ENCODE measurements at regions not wholly inside any gene's neighbourhood (a gene's known extent, or its start where the extent isn't known, plus 50 kb on each side); places are given as distances from the start of the nearest gene placed in this dataset.
"Not testable (repeated sequence)": the region's sequence is repeated elsewhere in the genome, so short reads cannot be mapped to it uniquely, and the experiment has no call there.

DNA sequence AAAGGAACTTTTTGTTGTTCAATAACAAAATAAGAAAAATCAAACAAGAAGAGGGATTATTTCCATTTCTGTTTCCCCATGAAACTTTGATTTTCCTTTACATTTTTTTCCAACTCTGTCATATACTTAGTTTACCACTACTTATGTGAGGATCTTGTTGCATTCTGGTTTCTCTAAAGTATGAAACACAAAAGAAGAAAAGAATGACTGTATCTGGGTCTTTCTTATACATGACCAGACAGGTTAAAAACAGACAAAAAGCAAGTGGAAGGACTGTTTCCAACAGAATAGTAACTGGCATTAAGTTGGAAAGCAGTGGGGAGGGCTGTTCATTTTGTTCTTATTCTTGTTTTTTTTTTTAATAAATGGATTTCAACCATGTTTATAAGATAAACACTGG is 1207.8 kb upstream of the FAM98A start:
- H4K20me1 ChIP-seq (ENCODE audit: insufficient read depth, low read length, poor library complexity, severe bottlenecking), result no peaks in the 10 kb centered on the region
- H3K4me3 ChIP-seq (ENCODE audit: low read length, poor library complexity, severe bottlenecking), result no peak overlapping the region
- H3K9me2 ChIP-seq (replicated peaks; ENCODE audit: low read depth, low read length), result no peaks in the 10 kb centered on the region
- no peak overlapping the region for H2AFZ ChIP-seq (ENCODE audit: low read length)
- H3K36me3 ChIP-seq (ENCODE audit: insufficient read depth, low read length), result no peaks in the 10 kb centered on the region
- no peaks in the 10 kb centered on the region for H3F3A ChIP-seq (ENCODE audit: low read depth)
- no peak overlapping the region for H3K4me2 ChIP-seq (ENCODE audit: low read depth, low read length, poor library complexity, severe bottlenecking)
- no peaks in the 10 kb centered on the region for H3K4me1 ChIP-seq (ENCODE audit: insufficient read depth, low read length, poor library complexity, severe bottlenecking)
- TF ChIP-seq, protein P1, sequence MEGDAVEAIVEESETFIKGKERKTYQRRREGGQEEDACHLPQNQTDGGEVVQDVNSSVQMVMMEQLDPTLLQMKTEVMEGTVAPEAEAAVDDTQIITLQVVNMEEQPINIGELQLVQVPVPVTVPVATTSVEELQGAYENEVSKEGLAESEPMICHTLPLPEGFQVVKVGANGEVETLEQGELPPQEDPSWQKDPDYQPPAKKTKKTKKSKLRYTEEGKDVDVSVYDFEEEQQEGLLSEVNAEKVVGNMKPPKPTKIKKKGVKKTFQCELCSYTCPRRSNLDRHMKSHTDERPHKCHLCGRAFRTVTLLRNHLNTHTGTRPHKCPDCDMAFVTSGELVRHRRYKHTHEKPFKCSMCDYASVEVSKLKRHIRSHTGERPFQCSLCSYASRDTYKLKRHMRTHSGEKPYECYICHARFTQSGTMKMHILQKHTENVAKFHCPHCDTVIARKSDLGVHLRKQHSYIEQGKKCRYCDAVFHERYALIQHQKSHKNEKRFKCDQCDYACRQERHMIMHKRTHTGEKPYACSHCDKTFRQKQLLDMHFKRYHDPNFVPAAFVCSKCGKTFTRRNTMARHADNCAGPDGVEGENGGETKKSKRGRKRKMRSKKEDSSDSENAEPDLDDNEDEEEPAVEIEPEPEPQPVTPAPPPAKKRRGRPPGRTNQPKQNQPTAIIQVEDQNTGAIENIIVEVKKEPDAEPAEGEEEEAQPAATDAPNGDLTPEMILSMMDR (conservative IDR thresholded peaks at IDR 0.05; ENCODE audit: low read length), result no peak
- no peak for TF ChIP-seq EZH2phosphoT487 (IDR thresholded peaks at IDR 0.05; ENCODE audit: borderline replicate concordance)
- no peaks in the 10 kb centered on the region for H3K79me2 ChIP-seq (ENCODE audit: insufficient read depth, low read length)
- H3K9me3 ChIP-seq (ENCODE audit: insufficient read depth, low read depth, low read length), result no peaks in the 10 kb centered on the region
- H3K9ac ChIP-seq (ENCODE audit: low read depth, low read length, poor library complexity, severe bottlenecking), result no peak overlapping the region
- H3K27me3 ChIP-seq (ENCODE audit: insufficient read depth, low read length, poor library complexity, severe bottlenecking), result no peaks in the 10 kb centered on the region

DNA sequence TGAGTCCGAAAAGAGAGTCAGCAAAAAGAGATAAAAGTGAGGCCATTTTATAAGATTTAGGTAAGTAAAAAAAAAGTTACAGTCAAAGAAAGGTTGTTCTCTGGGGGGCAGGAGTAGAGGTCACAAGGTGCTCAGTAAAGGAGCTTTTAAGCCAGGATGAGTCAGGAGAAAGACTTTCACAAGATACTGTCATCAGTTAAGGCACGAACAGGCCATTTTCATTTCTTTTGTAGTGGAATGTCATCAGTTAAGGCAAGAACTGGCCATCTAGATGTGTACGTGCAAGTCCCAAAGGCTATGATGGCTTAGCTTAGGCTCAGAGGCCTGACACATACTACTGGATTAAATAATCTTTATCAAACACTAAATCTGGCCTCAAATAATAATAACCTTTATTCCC is 1207.3 kb upstream of the FAM98A start:
- Histone ChIP-seq H3K79me2 (ENCODE audit: insufficient read depth, low read length) (no peaks in the 10 kb centered on the region), H3F3A (ENCODE audit: low read depth) (no peaks in the 10 kb centered on the region), H3K9ac (ENCODE audit: low read depth, low read length, poor library complexity, severe bottlenecking) (no peak overlapping the region), H3K9me3 (ENCODE audit: insufficient read depth, low read depth, low read length) (no peaks in the 10 kb centered on the region), H3K9me2 (replicated peaks; ENCODE audit: low read depth, low read length) (no peaks in the 10 kb centered on the region), H2AFZ (ENCODE audit: low read length) (no peak overlapping the region), H4K20me1 (ENCODE audit: insufficient read depth, low read length, poor library complexity, severe bottlenecking) (no peaks in the 10 kb centered on the region), H3K27me3 (ENCODE audit: insufficient read depth, low read length, poor library complexity, severe bottlenecking) (no peaks in the 10 kb centered on the region), H3K4me2 (ENCODE audit: low read depth, low read length, poor library complexity, severe bottlenecking) (no peak overlapping the region), H3K4me1 (ENCODE audit: insufficient read depth, low read length, poor library complexity, severe bottlenecking) (no peaks in the 10 kb centered on the region), H3K36me3 (ENCODE audit: insufficient read depth, low read length) (no peaks in the 10 kb centered on the region), H3K4me3 (ENCODE audit: low read length, poor library complexity, severe bottlenecking) (no peak overlapping the region)
- TF ChIP-seq, protein P1 (conservative IDR thresholded peaks at IDR 0.05; ENCODE audit: low read length), result no peak
- no peak for TF ChIP-seq EZH2phosphoT487 (IDR thresholded peaks at IDR 0.05; ENCODE audit: borderline replicate concordance)

- no peaks in the 10 kb centered on the region for H3K27me3 ChIP-seq (ENCODE audit: insufficient read depth, low read length, poor library complexity, severe bottlenecking)
- TF ChIP-seq EZH2phosphoT487 (IDR thresholded peaks at IDR 0.05; ENCODE audit: borderline replicate concordance), result no peak
- TF ChIP-seq, protein P1 (conservative IDR thresholded peaks at IDR 0.05; ENCODE audit: low read length), result no peak
These were observed 1200.5 kb upstream of the FAM98A start for GRCh38 chr2:34799556-34799955.

DNA sequence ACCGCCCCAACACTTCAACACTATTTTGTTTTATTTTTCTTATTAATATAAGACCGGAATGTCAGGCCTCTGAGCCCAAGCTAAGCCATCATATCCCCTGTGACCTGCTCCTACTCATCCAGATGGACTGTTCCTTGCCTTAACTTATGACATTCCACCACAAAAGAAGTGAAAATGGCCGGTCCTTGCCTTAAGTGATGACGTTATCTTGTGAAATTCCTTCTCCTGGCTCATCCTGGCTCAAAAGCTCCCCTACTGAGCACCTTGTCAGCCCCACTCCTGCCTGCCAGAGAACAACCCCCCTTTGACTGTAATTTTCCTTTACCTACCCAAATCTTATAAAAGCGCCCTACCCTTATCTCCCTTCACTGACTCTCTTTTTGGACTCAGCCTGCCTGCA is 1196.5 kb upstream of the FAM98A start:
- not testable (repeated sequence) for H3K4me1 ChIP-seq (ENCODE audit: insufficient read depth, low read length, poor library complexity, severe bottlenecking); H3K27me3 ChIP-seq (ENCODE audit: insufficient read depth, low read length, poor library complexity, severe bottlenecking); H3K9me3 ChIP-seq (ENCODE audit: insufficient read depth, low read depth, low read length); H2AFZ ChIP-seq (ENCODE audit: low read length); H3K4me2 ChIP-seq (ENCODE audit: low read depth, low read length, poor library complexity, severe bottlenecking); H3K9ac ChIP-seq (ENCODE audit: low read depth, low read length, poor library complexity, severe bottlenecking); H3K36me3 ChIP-seq (ENCODE audit: insufficient read depth, low read length); H3K79me2 ChIP-seq (ENCODE audit: insufficient read depth, low read length); H3F3A ChIP-seq (ENCODE audit: low read depth); H4K20me1 ChIP-seq (ENCODE audit: insufficient read depth, low read length, poor library complexity, severe bottlenecking); H3K4me3 ChIP-seq (ENCODE audit: low read length, poor library complexity, severe bottlenecking); H3K9me2 ChIP-seq (replicated peaks; ENCODE audit: low read depth, low read length)

More at GRCh38 chr2:34799556-34799955, 1200.5 kb upstream of the FAM98A start:
- no peaks in the 10 kb centered on the region for H3K4me1 ChIP-seq (ENCODE audit: insufficient read depth, low read length, poor library complexity, severe bottlenecking)
- no peaks in the 10 kb centered on the region for H3K9me3 ChIP-seq (ENCODE audit: insufficient read depth, low read depth, low read length)
- H4K20me1 ChIP-seq (ENCODE audit: insufficient read depth, low read length, poor library complexity, severe bottlenecking), result no peaks in the 10 kb centered on the region
- no peaks in the 10 kb centered on the region for H3K79me2 ChIP-seq (ENCODE audit: insufficient read depth, low read length)
- H3K4me2 ChIP-seq (ENCODE audit: low read depth, low read length, poor library complexity, severe bottlenecking), result no peak overlapping the region
- H3F3A ChIP-seq (ENCODE audit: low read depth), result no peaks in the 10 kb centered on the region
- no peaks in the 10 kb centered on the region for H3K9me2 ChIP-seq (replicated peaks; ENCODE audit: low read depth, low read length)
- no peak overlapping the region for H2AFZ ChIP-seq (ENCODE audit: low read length)
- H3K36me3 ChIP-seq (ENCODE audit: insufficient read depth, low read length), result no peaks in the 10 kb centered on the region
- H3K4me3 ChIP-seq (ENCODE audit: low read length, poor library complexity, severe bottlenecking), result no peak overlapping the region
- H3K9ac ChIP-seq (ENCODE audit: low read depth, low read length, poor library complexity, severe bottlenecking), result no peak overlapping the region
